GM12892 (cell line): ENCODE measurements at regions not wholly inside any gene's neighbourhood (a gene's known extent, or its start where the extent isn't known, plus 50 kb on each side); places are given as distances from the start of the nearest gene placed in this dataset.

ENCODE experiments used
- POLR2A ChIP-seq: IDR thresholded peaks from 2 replicates; pipeline ENCODE4 v1.6.1; 2011; ENCODE audit warnings: low read depth, low read length, control low read depth
- POLR2AphosphoS5 ChIP-seq: IDR thresholded peaks from 2 replicates; pipeline ENCODE4 v1.6.1; 2011; ENCODE audit warnings: low read depth, low read length, control low read depth
- TAF1 ChIP-seq: IDR thresholded peaks from 2 replicates; pipeline ENCODE4 v1.6.1; 2011; ENCODE audit warnings: low read depth, mild to moderate bottlenecking, control low read depth, low read length, borderline replicate concordance

DNA sequence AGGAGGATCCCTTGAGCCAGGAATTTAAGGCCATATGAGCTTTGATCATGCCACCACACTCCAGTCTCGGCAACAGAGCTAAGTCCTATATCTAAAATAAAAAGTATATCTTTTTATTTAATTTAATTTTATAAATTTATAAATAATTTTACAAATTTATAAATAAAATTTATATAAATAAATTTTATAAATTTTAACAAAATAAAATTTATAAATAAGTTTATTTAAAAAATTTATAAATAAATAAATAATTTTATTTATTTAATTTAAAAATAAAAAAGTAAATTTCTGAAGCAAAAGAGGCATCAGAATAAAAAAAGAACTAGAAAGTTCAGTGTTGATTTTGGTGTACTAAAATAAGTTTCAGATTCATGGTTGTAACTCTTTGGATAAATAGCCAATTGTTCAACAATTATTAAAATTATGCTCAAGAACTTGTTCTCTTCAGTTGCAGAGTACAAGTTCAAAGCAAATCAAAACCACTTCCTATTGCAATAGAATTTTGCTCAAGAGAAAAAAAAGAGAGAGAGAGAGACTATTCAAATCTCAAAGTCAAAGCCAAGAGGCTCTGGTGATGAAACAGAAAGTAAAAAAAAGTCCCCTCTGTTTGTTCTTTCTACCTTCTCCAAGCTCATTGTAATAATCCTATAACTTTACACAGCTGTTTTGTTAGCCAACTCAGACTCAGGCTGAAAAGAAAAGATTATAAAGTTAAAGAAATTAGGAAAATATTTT is 547.5 kb upstream of the ADGRB3 start:
- TF ChIP-seq POLR2A, result no peak
- no peak for TF ChIP-seq POLR2AphosphoS5
- no peak for TF ChIP-seq TAF1
